HK-2 (cell line): ENCODE measurements at regions not wholly inside any gene's neighbourhood (a gene's known extent, or its start where the extent isn't known, plus 50 kb on each side); places are given as distances from the start of the nearest gene placed in this dataset.

Experiments
- DNase-seq: peaks from one replicate; pipeline ENCODE4 v3.0.0-alpha.2; 2018; ENCODE audit not compliant: unreplicated experiment

DNA sequence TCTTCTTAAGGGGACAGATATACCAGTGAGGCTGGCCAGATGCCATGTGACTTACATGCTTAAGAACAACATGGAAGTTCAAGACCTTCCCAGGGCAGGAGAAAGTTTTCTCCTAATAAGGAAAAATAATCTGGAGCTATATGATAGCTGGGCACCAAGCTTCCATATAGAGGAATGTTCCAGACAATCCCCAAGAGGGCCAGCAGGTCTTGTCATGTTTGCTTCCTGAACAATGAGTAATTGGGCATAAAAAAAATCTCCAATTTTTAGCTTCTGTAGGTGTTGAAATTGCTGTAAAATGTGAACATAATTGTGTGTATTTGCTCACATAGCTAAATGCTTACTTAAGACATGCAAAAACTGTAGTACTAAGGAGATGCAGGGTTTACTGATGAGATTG is 809.5 kb upstream of the PIK3C3 start:
- no peak for DNase-seq

DNA sequence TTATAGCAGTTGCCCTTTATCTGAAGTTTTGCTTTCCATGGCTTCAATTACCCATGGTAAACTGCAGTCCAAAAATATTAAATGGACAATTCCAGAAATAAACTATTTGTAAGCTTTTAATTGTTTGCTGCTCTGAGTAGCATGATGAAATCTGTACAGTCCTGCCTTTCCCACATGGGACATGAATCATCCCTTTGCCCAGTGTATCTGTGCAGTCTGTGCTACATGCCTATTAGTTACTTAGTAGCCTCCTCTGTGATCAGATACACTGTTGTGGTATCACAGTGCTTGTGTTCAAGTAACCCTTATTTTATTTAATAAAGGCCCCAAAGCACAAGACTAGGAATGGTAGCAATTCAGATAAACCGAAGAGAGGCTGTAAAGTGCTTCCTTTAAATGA is 810.6 kb upstream of the PIK3C3 start:
- no peak for DNase-seq

DNA sequence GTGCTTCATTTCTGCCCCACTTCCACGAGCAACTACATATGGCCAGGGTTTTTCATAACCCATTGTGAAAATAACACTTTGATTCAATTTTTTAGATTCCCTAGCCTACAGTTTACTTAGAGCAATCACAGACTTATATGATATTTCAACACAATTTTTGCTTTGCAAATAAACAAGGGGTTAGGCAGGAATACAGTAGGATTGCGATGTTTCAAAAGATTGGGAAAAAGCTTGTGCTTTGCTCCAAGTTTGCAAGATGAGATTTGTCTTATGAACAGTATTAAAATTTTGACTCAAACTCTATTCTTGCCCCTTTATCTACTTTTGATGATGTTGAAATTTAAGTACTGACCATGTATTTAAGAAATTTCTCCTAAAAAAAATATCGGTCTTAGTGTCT is 814.5 kb upstream of the PIK3C3 start:
- DNase-seq: no peak

DNA sequence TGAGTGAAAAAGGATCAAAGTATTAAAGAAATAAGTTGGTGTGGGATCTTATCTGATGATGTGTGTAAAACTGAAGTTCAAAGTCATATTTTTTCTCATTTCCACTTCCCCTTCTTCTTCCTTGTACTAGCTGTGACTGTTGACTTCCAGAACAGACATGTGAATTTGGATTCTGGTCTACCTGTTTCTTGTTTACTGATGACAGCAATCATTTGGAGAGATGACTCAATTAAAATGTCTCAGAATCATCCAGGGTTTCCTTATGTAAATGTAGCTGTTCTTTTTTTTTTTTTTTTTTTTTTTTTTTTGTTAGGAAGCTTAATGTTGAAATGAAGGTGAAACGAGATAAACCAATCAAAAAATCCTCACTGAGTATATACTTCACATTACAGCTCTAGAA is 819.9 kb upstream of the PIK3C3 start:
- no peak for DNase-seq

DNA sequence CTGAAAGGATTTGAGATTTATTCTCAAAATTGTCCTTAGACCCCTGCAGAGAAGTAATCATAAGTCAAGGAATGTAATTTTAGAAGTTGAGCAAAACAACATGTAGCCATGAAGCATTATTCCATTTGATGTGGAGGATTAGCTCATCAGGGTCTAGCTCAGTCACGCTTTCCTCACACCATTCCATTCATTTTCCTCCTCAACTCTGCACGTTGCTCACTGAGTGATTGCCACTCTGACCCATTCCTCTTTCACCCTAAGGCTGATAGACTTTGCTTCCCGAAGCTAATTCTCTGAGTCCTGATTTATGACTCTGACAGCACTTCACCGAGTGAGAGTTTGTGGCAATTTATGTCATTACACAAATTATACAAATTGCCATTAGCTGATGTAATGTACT is 820.6 kb upstream of the PIK3C3 start:
- DNase-seq: no peak

DNA sequence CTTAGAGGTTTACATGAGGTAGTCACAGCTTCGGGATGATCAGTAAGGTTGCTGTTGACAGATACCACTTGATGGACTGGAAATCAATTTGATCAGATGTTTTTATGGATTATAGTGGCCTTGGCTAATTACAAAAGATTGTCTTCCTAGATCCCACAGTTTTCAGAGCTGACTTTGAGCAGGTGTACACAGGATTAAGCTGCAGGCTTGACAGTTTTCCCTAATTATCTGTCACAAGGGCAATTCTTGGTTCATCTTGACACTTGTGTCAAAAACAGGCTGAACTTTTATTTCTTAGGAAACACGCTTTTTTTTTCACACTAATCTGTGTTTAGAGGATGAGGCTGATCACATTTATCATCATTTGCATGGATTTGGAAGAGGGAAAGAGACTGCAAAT is 824.0 kb upstream of the PIK3C3 start:
- no peak for DNase-seq

DNA sequence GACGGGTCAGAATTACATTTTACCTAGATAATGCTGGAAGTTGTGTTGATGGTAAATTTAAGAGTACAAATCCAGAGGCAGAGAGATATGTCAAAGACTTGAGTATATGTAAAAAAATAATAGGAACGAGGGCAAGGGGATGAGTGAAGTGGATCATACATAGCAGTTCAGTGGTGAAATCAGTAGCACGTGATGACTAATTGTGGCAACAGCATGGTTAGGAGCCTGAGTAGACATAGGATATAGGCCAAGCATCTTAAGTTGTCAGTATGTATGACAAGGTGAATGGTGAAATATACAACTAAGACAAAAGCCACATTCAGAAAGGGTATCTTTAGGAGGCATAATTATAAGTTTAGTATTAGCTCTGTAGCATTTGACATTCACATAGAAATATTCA is 826.5 kb upstream of the PIK3C3 start:
- no peak for DNase-seq

DNA sequence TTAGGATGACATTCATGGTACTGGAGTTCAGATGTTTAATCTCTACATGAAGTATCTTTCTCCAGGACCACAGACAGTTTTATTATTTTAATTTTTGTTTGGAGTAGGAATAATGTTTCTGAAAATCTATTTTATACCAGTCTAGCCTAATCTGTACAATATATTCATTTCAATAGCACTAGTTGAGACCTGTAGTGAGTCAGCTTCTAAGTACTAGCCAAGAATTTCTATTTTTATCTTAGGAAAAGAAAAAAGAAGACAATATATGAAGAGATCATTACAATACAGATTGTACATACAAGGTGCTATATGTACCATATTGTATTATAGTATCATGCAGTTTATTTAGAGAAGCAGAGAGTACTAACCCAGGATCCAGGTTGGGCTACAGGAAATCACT is 826.9 kb upstream of the PIK3C3 start:
- no peak for DNase-seq

DNA sequence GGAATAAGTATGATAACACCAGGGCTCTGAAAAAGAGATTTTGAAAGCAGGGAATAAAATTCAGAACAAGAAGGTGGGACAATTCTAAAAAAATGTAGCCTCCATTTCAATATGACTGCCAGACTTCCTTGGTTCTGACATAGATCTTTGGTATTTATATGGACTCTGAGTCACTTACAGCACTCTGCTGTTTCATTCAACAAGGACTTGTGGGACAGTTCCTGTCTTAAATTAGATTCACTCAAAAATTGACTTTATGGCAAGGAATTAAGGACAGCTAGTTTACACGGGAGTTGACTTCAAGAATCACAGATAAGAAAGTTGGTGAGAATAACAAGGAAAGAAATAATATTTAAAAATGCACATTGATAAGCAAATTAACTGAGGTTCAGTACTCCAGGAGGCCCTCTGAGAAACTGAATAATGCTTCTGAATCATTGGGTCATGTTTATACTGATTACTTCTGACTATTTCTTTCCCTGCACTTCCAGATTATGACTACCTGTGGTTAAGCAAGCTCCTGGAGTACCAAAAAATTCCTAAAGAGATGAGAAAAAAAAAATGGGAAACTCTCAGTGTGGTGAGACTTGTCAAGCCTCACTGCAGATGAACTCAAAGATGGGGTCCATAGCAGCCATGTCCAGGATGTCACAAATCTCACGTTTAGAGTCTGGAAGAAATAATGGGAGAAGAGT is 828.3 kb upstream of the PIK3C3 start:
- DNase-seq: no peak

DNA sequence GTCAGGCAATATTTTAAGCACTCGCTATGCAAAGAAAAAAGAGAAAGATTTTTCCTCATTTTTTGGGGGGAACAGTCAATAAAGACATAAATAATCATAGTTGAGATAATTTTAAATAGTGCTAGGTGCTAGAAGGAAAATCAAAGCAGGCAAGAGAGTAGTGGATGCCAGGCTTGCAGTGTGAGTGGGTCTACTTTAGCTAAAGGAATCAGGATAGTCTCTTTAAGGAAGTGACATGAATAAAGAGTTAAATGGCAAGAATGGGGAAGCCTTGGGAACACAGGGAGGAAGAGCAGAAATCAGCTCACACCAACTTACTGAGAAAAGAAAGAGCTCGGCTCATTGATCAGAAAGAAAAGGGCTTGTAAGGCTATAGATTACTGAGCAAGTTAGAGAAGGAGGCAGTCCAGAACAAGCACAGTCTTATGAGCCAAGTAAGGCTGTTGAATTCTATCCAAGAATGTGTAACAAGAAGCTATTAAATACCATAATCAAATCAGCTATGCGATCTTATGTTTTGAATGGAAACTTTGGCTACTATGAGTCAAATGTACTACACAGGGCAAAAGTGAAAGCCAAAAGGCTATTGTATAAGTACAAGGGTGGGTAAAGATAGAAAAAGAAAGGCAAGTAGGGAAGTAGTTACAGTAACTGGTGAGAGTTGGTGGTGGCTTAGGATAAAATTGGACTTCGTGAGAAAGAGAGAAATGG is 833.8 kb upstream of the PIK3C3 start:
- DNase-seq: no peak

DNA sequence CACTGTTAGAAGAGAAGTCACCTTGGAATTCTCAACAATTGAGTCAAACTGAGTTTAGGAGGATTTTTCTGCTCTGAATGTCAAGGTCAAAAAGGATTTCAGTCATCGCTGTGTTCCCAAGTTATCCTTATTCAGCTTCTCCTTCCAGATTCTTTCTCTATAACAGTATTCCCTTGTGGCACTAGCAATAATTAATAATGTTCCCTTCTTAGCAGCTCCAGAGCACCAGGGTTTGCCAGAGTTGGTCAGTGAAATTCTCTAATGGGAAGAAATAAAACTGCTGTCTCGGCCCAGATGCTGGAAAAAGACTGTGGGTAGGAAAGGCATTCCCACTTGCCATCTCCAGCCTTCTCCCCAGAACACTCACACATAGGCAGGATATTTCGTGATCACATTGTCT is 836.0 kb upstream of the PIK3C3 start:
- no peak for DNase-seq

DNA sequence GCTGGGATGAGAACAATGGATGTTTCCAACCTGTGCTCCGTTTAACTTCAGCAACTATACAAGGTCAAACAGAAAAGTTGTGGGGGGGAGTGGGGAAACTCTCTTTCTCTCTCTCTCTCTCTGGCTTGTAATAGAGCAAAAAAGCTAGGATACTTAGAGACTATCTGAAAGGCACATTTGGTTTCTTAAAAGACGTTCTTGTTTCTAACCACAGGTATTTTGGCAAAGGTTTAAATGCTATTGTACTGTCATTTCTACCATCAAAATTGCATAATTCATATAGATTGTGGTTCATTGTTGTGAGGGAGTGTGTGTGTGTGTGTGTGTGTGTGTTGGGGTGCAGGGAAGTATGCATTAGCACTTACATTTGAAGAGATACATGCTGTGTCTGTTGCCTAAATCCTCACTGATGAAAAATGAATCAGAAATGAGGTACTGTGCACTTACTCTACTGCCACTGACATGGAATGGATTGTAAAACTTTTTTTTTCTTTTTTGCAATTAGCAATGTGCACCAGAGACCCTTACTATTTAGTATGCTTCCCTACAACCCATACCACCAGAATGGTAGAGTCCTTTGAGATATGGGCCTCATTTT is 841.0 kb upstream of the PIK3C3 start:
- no peak for DNase-seq

DNA sequence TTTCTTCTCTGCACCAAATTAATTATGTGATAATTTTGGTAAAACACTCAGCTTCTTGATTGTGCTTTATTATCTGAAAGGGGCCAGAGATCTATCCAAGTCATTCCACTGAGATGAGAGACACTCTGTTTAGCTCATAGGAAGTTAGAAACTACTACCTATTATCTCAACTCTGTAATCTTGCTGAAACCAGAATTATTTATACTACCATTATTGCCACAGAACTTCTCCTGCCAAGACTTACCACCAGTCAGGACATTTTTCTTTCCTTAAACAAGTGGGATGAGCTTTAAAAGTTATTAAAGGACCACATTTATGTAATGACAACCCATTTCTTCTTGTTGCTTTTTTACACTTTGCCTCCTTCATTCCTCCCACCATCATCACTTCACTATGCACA is 855.6 kb upstream of the PIK3C3 start:
- no peak for DNase-seq

DNA sequence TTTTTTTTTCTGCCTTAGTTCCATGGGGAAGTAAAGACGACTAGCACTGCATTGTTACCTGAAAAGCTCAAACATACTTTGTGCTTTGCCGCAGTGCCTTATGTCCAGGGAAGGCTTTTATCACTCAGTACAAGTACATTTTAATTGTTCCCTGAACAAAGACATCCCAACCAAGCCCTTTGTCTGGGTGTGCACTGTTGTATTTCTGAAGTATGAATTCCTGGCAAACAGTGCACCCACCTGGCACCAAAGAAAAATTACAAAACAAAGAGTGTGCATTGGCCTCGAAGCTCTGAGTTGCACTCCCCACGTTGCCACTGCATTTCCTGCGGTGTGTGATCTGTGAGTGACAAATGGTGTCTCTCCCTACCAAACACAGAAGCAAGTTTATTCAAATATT is 858.5 kb upstream of the PIK3C3 start:
- no peak for DNase-seq

DNA sequence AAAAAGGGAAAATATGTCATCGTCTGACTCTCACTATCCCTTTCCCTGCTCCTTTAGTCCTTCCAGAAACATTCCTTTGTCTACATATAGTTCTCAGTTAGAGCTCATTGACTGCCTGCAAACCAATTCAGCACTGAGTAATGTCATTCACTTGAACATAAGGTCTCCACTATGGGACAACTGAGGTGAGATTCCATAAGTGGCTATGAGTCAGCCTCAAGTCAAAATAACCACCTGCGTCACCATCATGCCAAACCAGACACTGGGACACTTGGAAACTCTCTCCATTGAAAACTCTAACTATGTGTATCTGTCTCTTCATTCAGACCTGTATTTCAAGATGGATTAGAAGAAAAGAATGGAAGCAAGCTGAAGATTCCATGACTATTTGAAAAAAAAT is 878.0 kb upstream of the PIK3C3 start:
- DNase-seq: no peak

DNA sequence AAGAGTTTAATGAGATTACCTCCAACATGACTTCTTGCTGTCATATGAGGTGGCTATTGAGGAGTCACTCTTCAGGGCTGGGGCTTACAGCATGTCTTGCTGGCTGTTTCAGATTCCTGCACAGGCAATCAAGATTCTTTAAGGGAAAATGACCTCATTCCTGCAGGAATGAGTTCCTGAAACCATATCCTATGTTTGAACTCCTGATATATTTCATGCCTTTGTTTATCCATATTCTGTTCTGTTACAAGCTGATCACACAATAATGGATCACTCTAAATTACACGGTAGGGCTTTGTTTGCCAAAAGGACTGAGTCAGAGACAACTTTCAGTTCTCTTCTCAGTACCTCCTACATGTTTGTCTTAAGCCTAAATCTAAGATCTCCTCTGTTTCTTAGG is 879.8 kb upstream of the PIK3C3 start:
- DNase-seq: no peak

DNA sequence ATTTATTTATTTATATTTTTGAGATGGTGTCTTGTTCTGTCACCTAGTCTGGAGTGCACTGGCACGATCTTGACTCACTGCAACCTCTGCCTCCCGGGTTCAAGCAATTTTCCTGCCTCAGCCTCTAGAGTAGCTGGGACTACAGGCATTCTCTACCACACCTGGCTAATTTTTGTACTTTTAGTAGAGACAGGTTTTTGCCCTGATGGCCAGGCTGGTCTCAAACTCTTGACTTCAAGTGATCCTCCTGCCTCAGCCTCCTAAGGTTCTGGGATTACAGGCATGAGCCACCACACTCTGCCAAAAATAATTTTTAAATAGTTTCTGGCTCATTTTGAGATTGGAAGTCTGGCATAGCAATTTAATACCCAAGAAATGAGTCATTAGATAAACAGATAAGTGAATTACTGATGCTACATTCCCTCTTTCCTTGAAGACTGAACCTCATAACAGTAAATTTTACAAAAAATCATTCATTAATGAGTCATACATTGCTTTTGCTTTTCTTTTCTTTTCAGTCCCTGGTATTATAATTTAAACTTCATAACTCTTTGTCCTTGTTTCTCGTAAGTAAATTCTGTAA is 881.6 kb upstream of the PIK3C3 start:
- DNase-seq: no peak

DNA sequence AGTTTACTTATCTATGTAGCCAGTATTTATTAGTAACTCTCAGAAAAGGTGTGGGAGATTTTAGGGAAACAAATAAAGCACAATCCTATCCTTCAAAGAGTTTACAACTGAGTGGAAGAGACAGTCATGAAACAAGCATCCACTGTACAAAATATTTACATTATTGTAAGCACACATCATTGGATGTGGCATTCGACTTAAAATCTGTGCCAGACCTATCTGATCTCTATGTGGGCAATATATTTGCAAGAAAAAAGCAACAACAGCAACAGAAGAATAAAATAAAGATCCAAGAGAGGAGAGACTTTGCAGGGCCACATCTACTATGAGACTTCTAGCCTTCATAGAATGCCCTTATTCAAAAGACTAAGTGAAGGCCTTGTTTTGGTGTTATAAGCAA is 882.1 kb upstream of the PIK3C3 start:
- DNase-seq: no peak

DNA sequence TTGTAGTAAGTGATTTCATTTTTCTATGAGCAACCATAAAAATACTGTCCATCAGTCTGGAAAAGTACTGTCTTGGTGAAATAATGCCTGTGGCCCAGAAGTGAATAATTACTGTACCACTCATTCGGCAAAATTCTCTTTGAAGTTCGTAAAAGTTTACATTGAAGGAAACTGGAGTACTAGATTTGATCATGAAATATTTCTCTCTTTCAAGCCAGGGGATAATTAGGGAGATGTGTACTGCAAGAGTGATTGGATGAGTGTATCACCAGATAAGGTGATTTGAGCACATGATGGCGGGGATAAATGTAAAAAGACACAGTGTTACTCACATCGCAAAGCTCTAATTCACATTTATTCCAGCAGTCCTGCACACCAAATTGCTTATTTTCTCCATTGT is 883.2 kb upstream of the PIK3C3 start:
- DNase-seq: no peak

DNA sequence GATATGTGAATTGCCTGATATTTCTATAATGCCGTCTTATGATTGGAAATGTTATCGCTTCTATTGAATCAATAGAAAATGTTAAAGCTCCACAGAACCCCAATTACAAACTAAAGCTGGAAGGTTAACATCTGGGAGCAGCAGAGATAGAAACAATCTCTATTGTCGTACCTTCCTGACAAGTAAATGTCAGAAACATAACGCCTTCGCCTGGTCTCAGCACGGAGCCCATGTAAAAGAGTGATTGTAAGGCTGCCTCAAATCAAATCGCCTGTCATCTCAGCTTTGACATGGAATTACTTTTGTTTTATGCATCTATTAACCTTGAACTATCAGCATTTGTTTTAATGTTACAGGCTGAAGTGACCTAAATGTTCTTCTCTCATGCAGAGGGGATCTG is 885.9 kb upstream of the PIK3C3 start:
- no peak for DNase-seq

DNA sequence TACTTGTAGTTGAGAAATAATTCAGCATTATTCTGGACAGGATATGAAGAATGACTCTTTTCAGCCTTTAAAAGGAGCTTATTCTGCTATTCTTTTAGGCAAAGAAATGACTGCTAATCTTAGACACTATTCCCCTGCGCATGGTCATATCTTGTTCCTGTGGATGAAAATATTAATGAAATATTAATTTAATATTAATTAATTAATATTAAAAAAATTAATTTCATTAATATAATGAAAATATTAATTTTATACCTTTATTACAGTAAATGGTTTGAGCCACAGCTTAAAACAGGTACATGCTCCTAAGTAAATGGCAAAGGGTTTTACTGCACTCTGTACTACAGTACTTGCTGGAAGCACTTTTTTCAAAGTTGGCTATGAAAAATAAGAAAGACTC is 890.1 kb upstream of the PIK3C3 start:
- no peak for DNase-seq

DNA sequence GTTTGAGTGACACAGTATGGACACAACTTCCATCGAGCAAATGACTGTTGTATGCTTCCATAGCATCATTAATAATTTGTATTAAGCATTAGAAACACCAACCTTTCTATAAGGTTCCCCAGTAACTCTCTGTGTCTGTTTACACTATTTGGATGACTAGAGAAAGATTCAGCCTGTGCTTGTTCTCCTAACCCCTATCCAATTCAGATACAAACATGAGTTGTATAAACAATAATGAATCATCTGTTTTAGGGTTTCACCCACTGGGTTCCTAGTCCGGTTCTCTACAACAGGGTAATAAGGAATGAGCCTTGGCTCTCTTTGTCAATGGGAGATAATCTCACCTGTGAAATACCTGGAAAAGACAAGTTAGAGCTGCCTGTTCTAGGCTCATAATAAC is 894.1 kb upstream of the PIK3C3 start:
- no peak for DNase-seq

DNA sequence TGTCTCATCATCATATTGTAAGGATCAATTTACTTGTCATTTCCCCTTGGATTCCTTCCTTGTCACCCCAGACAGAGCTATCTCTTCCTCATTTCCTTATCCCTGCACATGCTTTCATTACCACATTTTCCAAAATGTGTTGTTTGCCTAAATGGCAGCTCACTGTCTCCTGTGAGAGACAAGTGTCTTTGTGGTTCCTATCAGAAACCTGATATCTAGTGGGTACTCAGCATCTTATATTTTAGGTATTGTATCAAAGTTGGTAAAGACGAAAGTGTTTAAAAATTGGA is 896.0 kb upstream of the PIK3C3 start:
- DNase-seq: no peak
